Neural cell (in vitro differentiated cells): ENCODE measurements at regions not wholly inside any gene's neighbourhood (a gene's known extent, or its start where the extent isn't known, plus 50 kb on each side); places are given as distances from the start of the nearest gene placed in this dataset.

Experiments
- CTCF ChIP-seq: fragments of 450-650 bp; IDR thresholded peaks from 2 replicates; pipeline ENCODE4 v1.5.1; 2014; ENCODE audit warnings: antibody characterized with exemption, mild to moderate bottlenecking, moderate library complexity; ENCODE audit not compliant: poor library complexity, severe bottlenecking
- EP300 ChIP-seq: fragments of 450-650 bp; conservative IDR thresholded peaks from 2 replicates; pipeline ENCODE4 v1.6.1; 2014; ENCODE audit warnings: antibody characterized with exemption, mild to moderate bottlenecking, moderate library complexity; ENCODE audit not compliant: poor library complexity, severe bottlenecking
- EZH2 ChIP-seq: fragments of 200-600, 300-800 bp; shearing (Covaris generic), sonication (generic); IDR thresholded peaks from 2 replicates; pipeline ENCODE4 v1.6.1; 2014; ENCODE audit warnings: antibody characterized with exemption, low read length, borderline replicate concordance, mild to moderate bottlenecking; ENCODE audit not compliant: insufficient read depth, poor library complexity, severe bottlenecking
- MXI1 ChIP-seq: fragments of 450-650 bp; conservative IDR thresholded peaks from 2 replicates; pipeline ENCODE4 v1.6.1; 2014; ENCODE audit warnings: antibody characterized with exemption, mild to moderate bottlenecking; ENCODE audit not compliant: poor library complexity, severe bottlenecking
- POLR2AphosphoS5 ChIP-seq: IDR thresholded peaks from 2 replicates; pipeline ENCODE4 v1.6.1; 2012
- RAD21 ChIP-seq: fragments of 450-650 bp; conservative IDR thresholded peaks from 2 replicates; pipeline ENCODE4 v1.6.1; 2014; ENCODE audit warnings: antibody characterized with exemption, mild to moderate bottlenecking, moderate library complexity
- SMC3 ChIP-seq: fragments of 450-650 bp; conservative IDR thresholded peaks from 2 replicates; pipeline ENCODE4 v1.6.1; 2014; ENCODE audit warnings: antibody characterized with exemption, mild to moderate bottlenecking, moderate library complexity; ENCODE audit not compliant: poor library complexity
- TF ChIP-seq, protein P1 (sequence below): IDR thresholded peaks from 2 replicates; pipeline ENCODE4 v1.6.1; 2012; ENCODE audit warnings: borderline replicate concordance

- TF ChIP-seq CTCF (no peak), SMC3 (no peak), POLR2AphosphoS5 (no peak), MXI1 (no peak), EZH2 (no peak), RAD21 (no peak), EP300 (no peak)
- TF ChIP-seq, protein P1, sequence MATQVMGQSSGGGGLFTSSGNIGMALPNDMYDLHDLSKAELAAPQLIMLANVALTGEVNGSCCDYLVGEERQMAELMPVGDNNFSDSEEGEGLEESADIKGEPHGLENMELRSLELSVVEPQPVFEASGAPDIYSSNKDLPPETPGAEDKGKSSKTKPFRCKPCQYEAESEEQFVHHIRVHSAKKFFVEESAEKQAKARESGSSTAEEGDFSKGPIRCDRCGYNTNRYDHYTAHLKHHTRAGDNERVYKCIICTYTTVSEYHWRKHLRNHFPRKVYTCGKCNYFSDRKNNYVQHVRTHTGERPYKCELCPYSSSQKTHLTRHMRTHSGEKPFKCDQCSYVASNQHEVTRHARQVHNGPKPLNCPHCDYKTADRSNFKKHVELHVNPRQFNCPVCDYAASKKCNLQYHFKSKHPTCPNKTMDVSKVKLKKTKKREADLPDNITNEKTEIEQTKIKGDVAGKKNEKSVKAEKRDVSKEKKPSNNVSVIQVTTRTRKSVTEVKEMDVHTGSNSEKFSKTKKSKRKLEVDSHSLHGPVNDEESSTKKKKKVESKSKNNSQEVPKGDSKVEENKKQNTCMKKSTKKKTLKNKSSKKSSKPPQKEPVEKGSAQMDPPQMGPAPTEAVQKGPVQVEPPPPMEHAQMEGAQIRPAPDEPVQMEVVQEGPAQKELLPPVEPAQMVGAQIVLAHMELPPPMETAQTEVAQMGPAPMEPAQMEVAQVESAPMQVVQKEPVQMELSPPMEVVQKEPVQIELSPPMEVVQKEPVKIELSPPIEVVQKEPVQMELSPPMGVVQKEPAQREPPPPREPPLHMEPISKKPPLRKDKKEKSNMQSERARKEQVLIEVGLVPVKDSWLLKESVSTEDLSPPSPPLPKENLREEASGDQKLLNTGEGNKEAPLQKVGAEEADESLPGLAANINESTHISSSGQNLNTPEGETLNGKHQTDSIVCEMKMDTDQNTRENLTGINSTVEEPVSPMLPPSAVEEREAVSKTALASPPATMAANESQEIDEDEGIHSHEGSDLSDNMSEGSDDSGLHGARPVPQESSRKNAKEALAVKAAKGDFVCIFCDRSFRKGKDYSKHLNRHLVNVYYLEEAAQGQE: no peak
These were observed 309.2 kb downstream of the BRD1 start for GRCh38 chr22:49518436-49518970.
